OCI-LY3 (cell line): ENCODE measurements at regions not wholly inside any gene's neighbourhood (a gene's known extent, or its start where the extent isn't known, plus 50 kb on each side); places are given as distances from the start of the nearest gene placed in this dataset.

Source experiments
- H2AFZ ChIP-seq: fragments of 200-600, 300-600 bp; shearing (Covaris generic); 2 replicates; pipeline ENCODE4 v1.6.0; 2014; ENCODE audit warnings: antibody characterized with exemption, low read depth, low read length
- H3K27ac ChIP-seq: fragments of 200-600, 300-600 bp; sonication (generic); 2 replicates; pipeline ENCODE4 v1.5.1; 2014; ENCODE audit warnings: mild to moderate bottlenecking, low read length, moderate library complexity, mixed read lengths
- H3K27me3 ChIP-seq: fragments of 200-600, 300-600 bp; sonication (generic); 2 replicates; pipeline ENCODE4 v1.6.1; 2014; ENCODE audit warnings: low read depth, low read length, mixed read lengths
- H3K36me3 ChIP-seq: fragments of 200-600, 300-600 bp; sonication (generic); replicated peaks from 2 replicates; pipeline ENCODE3; 2014; ENCODE audit warnings: low read depth, low read length, mixed read lengths
- H3K4me1 ChIP-seq: fragments of 300-600, 200-600 bp; sonication (generic); 2 replicates; pipeline ENCODE4 v1.6.1; 2014; ENCODE audit warnings: low read length, mixed read lengths
- H3K4me2 ChIP-seq: fragments of 200-600, 300-600 bp; sonication (generic); 2 replicates; pipeline ENCODE4 v1.6.1; 2014; ENCODE audit warnings: low read length, mixed read lengths
- H3K4me3 ChIP-seq: fragments of 300-600, 200-600 bp; sonication (generic); 2 replicates; pipeline ENCODE4 v1.5.1; 2014; ENCODE audit warnings: antibody characterized with exemption, mild to moderate bottlenecking, low read length, moderate library complexity
- H3K79me2 ChIP-seq: fragments of 300-600, 200-600 bp; shearing (Covaris generic); 2 replicates; pipeline ENCODE4 v1.6.1; 2014; ENCODE audit warnings: mild to moderate bottlenecking, low read length, mixed read lengths
- H3K9ac ChIP-seq: fragments of 300-600, 200-600 bp; shearing (Covaris generic); 2 replicates; pipeline ENCODE4 v1.6.0; 2014; ENCODE audit warnings: mild to moderate bottlenecking, low read length, moderate library complexity
- H3K9me3 ChIP-seq: fragments of 200-600, 300-600 bp; shearing (Covaris generic); 2 replicates; pipeline ENCODE4 v1.6.1; 2014; ENCODE audit warnings: low read length, mixed read lengths; ENCODE audit not compliant: insufficient read depth
- H4K20me1 ChIP-seq: fragments of 200-600, 300-600 bp; sonication (generic); 2 replicates; pipeline ENCODE4 v1.6.1; 2016; ENCODE audit warnings: low read length, mixed read lengths; ENCODE audit not compliant: insufficient read depth
- CTCF ChIP-seq: fragments of 200-600, 300-600 bp; sonication (generic); IDR thresholded peaks from 2 replicates; pipeline ENCODE4 v1.5.1; 2014; ENCODE audit warnings: antibody characterized with exemption, low read length, low read depth
- EZH2phosphoT487 ChIP-seq: fragments of 200-600 bp; shearing (Covaris generic); IDR thresholded peaks from 2 replicates; pipeline ENCODE4 v1.6.1; 2018; ENCODE audit warnings: antibody characterized with exemption, mixed run types, low read depth

- Histone ChIP-seq H4K20me1 (no peaks in the 10 kb centered on the region), H3K4me2 (no peak overlapping the region), H2AFZ (no peak overlapping the region), H3K79me2 (no peaks in the 10 kb centered on the region), H3K27ac (no peak overlapping the region), H3K4me3 (no peak overlapping the region), H3K4me1 (no peaks in the 10 kb centered on the region), H3K27me3 (no peaks in the 10 kb centered on the region), H3K9me3 (no peaks in the 10 kb centered on the region), H3K9ac (no peak overlapping the region), H3K36me3 (no peaks in the 10 kb centered on the region)
- TF ChIP-seq CTCF (no peak), EZH2phosphoT487 (no peak)
Measured at GRCh38 chr6:148258868-148259267, 83.8 kb upstream of the SASH1 start.

GRCh38 chr6:148261470-148261869 lies 81.2 kb upstream of the SASH1 start:
- no peaks in the 10 kb centered on the region for H3K36me3 ChIP-seq
- no peak overlapping the region for H2AFZ ChIP-seq
- no peaks in the 10 kb centered on the region for H3K4me1 ChIP-seq
- TF ChIP-seq EZH2phosphoT487, result no peak
- TF ChIP-seq CTCF, result no peak
- no peak overlapping the region for H3K4me3 ChIP-seq
- H3K9ac ChIP-seq, result no peak overlapping the region
- H3K27me3 ChIP-seq, result no peaks in the 10 kb centered on the region
- H3K9me3 ChIP-seq, result no peaks in the 10 kb centered on the region
- H3K27ac ChIP-seq, result no peak overlapping the region
- H3K79me2 ChIP-seq, result no peaks in the 10 kb centered on the region
- no peaks in the 10 kb centered on the region for H4K20me1 ChIP-seq
- H3K4me2 ChIP-seq, result no peak overlapping the region

- Histone ChIP-seq H3K9ac (no peak overlapping the region), H3K4me1 (no peaks in the 10 kb centered on the region), H3K9me3 (no peaks in the 10 kb centered on the region), H3K4me3 (no peak overlapping the region), H4K20me1 (no peaks in the 10 kb centered on the region), H2AFZ (no peak overlapping the region), H3K27ac (no peak overlapping the region), H3K79me2 (no peaks in the 10 kb centered on the region), H3K4me2 (no peak overlapping the region), H3K27me3 (0 out of 2 replicates have a peak, but pooled peaks cover 4% of the 10 kb centered on the region), H3K36me3 (no peaks in the 10 kb centered on the region)
- TF ChIP-seq EZH2phosphoT487 (no peak), CTCF (no peak)
Measured at GRCh38 chr6:148263010-148263409, 79.6 kb upstream of the SASH1 start.

- H3K9me3 ChIP-seq, result no peaks in the 10 kb centered on the region
- no peaks in the 10 kb centered on the region for H3K79me2 ChIP-seq
- H3K27me3 ChIP-seq, result 0 out of 2 replicates have a peak, but pooled peaks cover 4% of the 10 kb centered on the region
- no peak overlapping the region for H2AFZ ChIP-seq
- H4K20me1 ChIP-seq, result no peaks in the 10 kb centered on the region
- H3K36me3 ChIP-seq, result no peaks in the 10 kb centered on the region
- H3K27ac ChIP-seq, result no peak overlapping the region
- H3K4me1 ChIP-seq, result no peaks in the 10 kb centered on the region
- no peak overlapping the region for H3K4me3 ChIP-seq
- TF ChIP-seq EZH2phosphoT487 (no peak), CTCF (no peak)
- no peak overlapping the region for H3K9ac ChIP-seq
- H3K4me2 ChIP-seq, result no peak overlapping the region
Measured at GRCh38 chr6:148263961-148264360, 78.7 kb upstream of the SASH1 start.
